ENCODE measurements at regions not wholly inside any gene's neighbourhood (a gene's known extent, or its start where the extent isn't known, plus 50 kb on each side); places are given as distances from the start of the nearest gene placed in this dataset.

DNA sequence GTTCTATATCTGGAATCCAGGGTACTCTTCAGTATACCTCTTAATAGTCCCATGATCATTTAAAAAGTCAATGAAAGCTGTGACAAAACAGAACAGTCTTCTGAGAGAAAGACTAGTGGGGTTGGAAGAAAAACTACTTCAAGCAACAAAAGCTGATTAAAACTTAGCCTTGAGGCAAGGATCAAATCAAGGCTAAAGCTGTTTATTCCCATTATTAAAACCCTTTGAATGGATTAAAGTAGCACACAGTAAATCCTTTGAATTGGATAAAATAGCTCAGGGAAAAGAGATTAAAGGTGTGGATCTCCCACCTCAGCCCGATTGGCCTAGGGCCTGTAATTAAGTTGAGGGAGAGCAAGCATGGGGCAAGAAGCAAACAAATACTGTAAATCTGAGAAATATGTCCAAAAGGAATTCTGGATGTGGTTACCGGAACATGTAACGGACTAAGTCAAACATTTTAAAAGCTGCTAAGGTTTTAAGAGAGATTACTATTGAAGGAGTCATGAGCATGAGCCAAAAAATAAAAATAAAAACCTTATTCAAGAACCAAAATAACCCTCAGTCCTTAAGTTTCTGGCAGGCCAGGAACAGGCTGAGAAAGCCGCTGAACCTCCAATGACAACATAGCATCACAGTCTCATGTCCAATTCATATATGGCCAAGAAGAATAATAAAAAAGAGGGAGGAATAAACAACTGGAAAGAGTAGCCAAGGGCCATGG lies 257.3 kb upstream of the NEIL3 start:
- CTCF ChIA-PET (ENCODE audit: low intra/inter-chr PET ratio, low total read pairs): no interaction called here
- no peaks in the 10 kb centered on the region for H3K79me2 ChIP-seq (ENCODE audit: insufficient read depth, low read length)
- POLR2A ChIA-PET: no interaction called here
- TF ChIP-seq, protein P1, sequence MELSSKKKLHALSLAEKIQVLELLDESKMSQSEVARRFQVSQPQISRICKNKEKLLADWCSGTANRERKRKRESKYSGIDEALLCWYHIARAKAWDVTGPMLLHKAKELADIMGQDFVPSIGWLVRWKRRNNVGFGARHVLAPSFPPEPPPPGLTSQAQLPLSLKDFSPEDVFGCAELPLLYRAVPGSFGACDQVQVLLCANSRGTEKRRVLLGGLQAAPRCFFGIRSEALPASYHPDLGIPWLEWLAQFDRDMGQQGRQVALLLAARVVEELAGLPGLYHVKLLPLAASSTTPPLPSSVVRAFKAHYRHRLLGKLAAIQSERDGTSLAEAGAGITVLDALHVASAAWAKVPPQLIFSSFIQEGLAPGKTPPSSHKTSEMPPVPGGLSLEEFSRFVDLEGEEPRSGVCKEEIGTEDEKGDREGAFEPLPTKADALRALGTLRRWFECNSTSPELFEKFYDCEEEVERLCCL (CRISPR knock-in tag; IDR thresholded peaks at IDR 0.05; ENCODE audit: borderline replicate concordance): no peak
- TF ChIP-seq, protein P2, sequence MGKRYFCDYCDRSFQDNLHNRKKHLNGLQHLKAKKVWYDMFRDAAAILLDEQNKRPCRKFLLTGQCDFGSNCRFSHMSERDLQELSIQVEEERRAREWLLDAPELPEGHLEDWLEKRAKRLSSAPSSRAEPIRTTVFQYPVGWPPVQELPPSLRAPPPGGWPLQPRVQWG (CRISPR knock-in tag; IDR thresholded peaks at IDR 0.05; ENCODE audit: borderline replicate concordance, low read depth): no peak
- no peak for TF ChIP-seq ZNF34 (CRISPR knock-in tag; IDR thresholded peaks at IDR 0.05; ENCODE audit: borderline replicate concordance)
- no peak for TF ChIP-seq ZNF891 (CRISPR knock-in tag; IDR thresholded peaks at IDR 0.05)
- no peak for TF ChIP-seq HNRNPL (IDR thresholded peaks at IDR 0.05; ENCODE audit: low read depth, low read length)
- no peak for TF ChIP-seq MTA3 (CRISPR knock-in tag; IDR thresholded peaks at IDR 0.05)
- TF ChIP-seq, protein P3, sequence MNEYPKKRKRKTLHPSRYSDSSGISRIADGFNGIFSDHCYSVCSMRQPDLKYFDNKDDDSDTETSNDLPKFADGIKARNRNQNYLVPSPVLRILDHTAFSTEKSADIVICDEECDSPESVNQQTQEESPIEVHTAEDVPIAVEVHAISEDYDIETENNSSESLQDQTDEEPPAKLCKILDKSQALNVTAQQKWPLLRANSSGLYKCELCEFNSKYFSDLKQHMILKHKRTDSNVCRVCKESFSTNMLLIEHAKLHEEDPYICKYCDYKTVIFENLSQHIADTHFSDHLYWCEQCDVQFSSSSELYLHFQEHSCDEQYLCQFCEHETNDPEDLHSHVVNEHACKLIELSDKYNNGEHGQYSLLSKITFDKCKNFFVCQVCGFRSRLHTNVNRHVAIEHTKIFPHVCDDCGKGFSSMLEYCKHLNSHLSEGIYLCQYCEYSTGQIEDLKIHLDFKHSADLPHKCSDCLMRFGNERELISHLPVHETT (CRISPR knock-in tag; conservative IDR thresholded peaks at IDR 0.05): no peak
- TF ChIP-seq TAF1 (CRISPR knock-in tag; IDR thresholded peaks at IDR 0.05): no peak
- TF ChIP-seq ISL2 (CRISPR knock-in tag; IDR thresholded peaks at IDR 0.05): no peak
- TF ChIP-seq, protein P4, sequence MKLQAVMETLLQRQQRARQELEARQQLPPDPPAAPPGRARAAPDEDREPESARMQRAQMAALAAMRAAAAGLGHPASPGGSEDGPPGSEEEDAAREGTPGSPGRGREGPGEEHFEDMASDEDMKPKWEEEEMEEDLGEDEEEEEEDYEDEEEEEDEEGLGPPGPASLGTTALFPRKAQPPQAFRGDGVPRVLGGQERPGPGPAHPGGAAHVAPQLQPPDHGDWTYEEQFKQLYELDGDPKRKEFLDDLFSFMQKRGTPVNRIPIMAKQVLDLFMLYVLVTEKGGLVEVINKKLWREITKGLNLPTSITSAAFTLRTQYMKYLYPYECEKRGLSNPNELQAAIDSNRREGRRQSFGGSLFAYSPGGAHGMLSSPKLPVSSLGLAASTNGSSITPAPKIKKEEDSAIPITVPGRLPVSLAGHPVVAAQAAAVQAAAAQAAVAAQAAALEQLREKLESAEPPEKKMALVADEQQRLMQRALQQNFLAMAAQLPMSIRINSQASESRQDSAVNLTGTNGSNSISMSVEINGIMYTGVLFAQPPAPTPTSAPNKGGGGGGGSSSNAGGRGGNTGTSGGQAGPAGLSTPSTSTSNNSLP (IDR thresholded peaks at IDR 0.05; ENCODE audit: low read depth, low read length): no peak
- TF ChIP-seq, protein P5, sequence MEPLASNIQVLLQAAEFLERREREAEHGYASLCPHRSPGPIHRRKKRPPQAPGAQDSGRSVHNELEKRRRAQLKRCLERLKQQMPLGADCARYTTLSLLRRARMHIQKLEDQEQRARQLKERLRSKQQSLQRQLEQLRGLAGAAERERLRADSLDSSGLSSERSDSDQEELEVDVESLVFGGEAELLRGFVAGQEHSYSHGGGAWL (CRISPR knock-in tag; IDR thresholded peaks at IDR 0.05): no peak
- TF ChIP-seq HMGA1 (CRISPR knock-in tag; conservative IDR thresholded peaks at IDR 0.05): no peak
- TF ChIP-seq, protein P6, sequence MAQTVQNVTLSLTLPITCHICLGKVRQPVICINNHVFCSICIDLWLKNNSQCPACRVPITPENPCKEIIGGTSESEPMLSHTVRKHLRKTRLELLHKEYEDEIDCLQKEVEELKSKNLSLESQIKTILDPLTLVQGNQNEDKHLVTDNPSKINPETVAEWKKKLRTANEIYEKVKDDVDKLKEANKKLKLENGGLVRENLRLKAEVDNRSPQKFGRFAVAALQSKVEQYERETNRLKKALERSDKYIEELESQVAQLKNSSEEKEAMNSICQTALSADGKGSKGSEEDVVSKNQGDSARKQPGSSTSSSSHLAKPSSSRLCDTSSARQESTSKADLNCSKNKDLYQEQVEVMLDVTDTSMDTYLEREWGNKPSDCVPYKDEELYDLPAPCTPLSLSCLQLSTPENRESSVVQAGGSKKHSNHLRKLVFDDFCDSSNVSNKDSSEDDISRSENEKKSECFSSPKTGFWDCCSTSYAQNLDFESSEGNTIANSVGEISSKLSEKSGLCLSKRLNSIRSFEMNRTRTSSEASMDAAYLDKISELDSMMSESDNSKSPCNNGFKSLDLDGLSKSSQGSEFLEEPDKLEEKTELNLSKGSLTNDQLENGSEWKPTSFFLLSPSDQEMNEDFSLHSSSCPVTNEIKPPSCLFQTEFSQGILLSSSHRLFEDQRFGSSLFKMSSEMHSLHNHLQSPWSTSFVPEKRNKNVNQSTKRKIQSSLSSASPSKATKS (CRISPR knock-in tag; IDR thresholded peaks at IDR 0.05): no peak
- TF ChIP-seq HIVEP1 (CRISPR knock-in tag; IDR thresholded peaks at IDR 0.05): no peak
- TF ChIP-seq ZFYVE20 (CRISPR knock-in tag; IDR thresholded peaks at IDR 0.05; ENCODE audit: borderline replicate concordance, low read depth): no peak
- no peak for TF ChIP-seq ZNF468 (CRISPR knock-in tag; IDR thresholded peaks at IDR 0.05)
- TF ChIP-seq KDM5B (CRISPR knock-in tag; IDR thresholded peaks at IDR 0.05; ENCODE audit: borderline replicate concordance): no peak
- no peak for TF ChIP-seq HCFC1 (IDR thresholded peaks at IDR 0.05; ENCODE audit: low read depth, low read length)

More for the DNA sequence above, 257.3 kb upstream of the NEIL3 start:
- no peak for ATAC-seq
- no peaks in the 10 kb centered on the region for H3K9me3 ChIP-seq (ENCODE audit: low read length)
- H3K36me3 ChIP-seq (replicated peaks in 1 of 2; ENCODE audit: control insufficient read depth in 1 of 2, insufficient read depth in 2 of 2, low read length in 2 of 2): no peaks in the 10 kb centered on the region
- H3K4me2 ChIP-seq (ENCODE audit: low read depth, low read length): no peak overlapping the region
- intact Hi-C loops (cut with micrococcal nuclease; ENCODE audit: unreplicated experiment): no loop called here
- no peak overlapping the region for H3K4me3 ChIP-seq (replicated peaks in 1 of 3; ENCODE audit: insufficient read depth in 1 of 3, low read depth in 2 of 3, low read length in 3 of 3)
- H2AFZ ChIP-seq (ENCODE audit: low read length): no peak overlapping the region
- DNase-seq (ENCODE audit: low spot score): no peak
- H3K9ac ChIP-seq (ENCODE audit: insufficient read depth, low read depth, low read length): no peak overlapping the region
- H4K20me1 ChIP-seq (ENCODE audit: insufficient read depth, low read length): no peaks in the 10 kb centered on the region
- H3K4me1 ChIP-seq (ENCODE audit: insufficient read depth, low read length): no peaks in the 10 kb centered on the region
- in situ Hi-C loops (cut with HindIII; ENCODE audit: extremely low pct_ligation_motif_present, low pct_unique_long_range_greater_than_20kb): no loop called here
- H3K27ac ChIP-seq (ENCODE audit: extremely low read length, insufficient read depth, low read length): no peak overlapping the region
- no peak for FAIRE-seq
- H3K27me3 ChIP-seq (ENCODE audit: control insufficient read depth in 1 of 2, insufficient read depth in 2 of 2, low read length in 2 of 2): no peaks in the 10 kb centered on the region
- 15% methylated on average over 4 of the region's 4 CpGs for WGBS (ENCODE audit: low lambda C conversion rate)
- BruUV-seq (replicated peaks): no TSS peak
